ENCODE measurements at regions not wholly inside any gene's neighbourhood (a gene's known extent, or its start where the extent isn't known, plus 50 kb on each side); places are given as distances from the start of the nearest gene placed in this dataset.

- TF ChIP-seq CENPX (CRISPR knock-in tag; IDR thresholded peaks at IDR 0.05) (no peak), ZNF75D (CRISPR knock-in tag; IDR thresholded peaks at IDR 0.05; ENCODE audit: borderline replicate concordance) (no peak)
These were observed 443.4 kb downstream of the NYAP2 start (continued) for GRCh38 chr2:225842939-225843338.

- Histone ChIP-seq H3K4me1 (ENCODE audit: insufficient read depth, low read length) (no peaks in the 10 kb centered on the region), H3K9ac (ENCODE audit: insufficient read depth, low read depth, low read length) (no peak overlapping the region), H3K27ac (ENCODE audit: extremely low read length, insufficient read depth, low read length) (no peak overlapping the region), H3K4me2 (ENCODE audit: low read depth, low read length) (no peak overlapping the region), H3K9me3 (ENCODE audit: low read length) (no peaks in the 10 kb centered on the region), H3K4me3 (replicated peaks in 1 of 3; ENCODE audit: insufficient read depth in 1 of 3, low read depth in 2 of 3, low read length in 3 of 3) (no peak overlapping the region), H3K36me3 (replicated peaks in 1 of 2; ENCODE audit: control insufficient read depth in 1 of 2, insufficient read depth in 2 of 2, low read length in 2 of 2) (no peaks in the 10 kb centered on the region), H3K27me3 (ENCODE audit: control insufficient read depth in 1 of 2, insufficient read depth in 2 of 2, low read length in 2 of 2) (no peaks in the 10 kb centered on the region), H2AFZ (ENCODE audit: low read length) (no peak overlapping the region), H3K79me2 (ENCODE audit: insufficient read depth, low read length) (no peaks in the 10 kb centered on the region), H4K20me1 (ENCODE audit: insufficient read depth, low read length) (no peaks in the 10 kb centered on the region)
- DNase-seq (ENCODE audit: low spot score) = no peak
- BruUV-seq (replicated peaks) = no TSS peak
- in situ Hi-C loops (cut with HindIII; ENCODE audit: extremely low pct_ligation_motif_present, low pct_unique_long_range_greater_than_20kb) = no loop called here
- no peak for ATAC-seq
- no peak for FAIRE-seq
- WGBS (ENCODE audit: low lambda C conversion rate) = 6% methylated on average over 1 of the region's 1 CpG
- ChIA-PET CTCF (ENCODE audit: low intra/inter-chr PET ratio, low total read pairs) (no interaction called here), POLR2A (no interaction called here)
- intact Hi-C loops (cut with micrococcal nuclease; ENCODE audit: unreplicated experiment) = no loop called here
- TF ChIP-seq FOSL1 (CRISPR knock-in tag; IDR thresholded peaks at IDR 0.05; ENCODE audit: borderline replicate concordance) (no peak), HOXD1 (CRISPR knock-in tag; IDR thresholded peaks at IDR 0.05) (no peak), HNF1A (IDR thresholded peaks at IDR 0.05; ENCODE audit: low read depth) (no peak), HNF1A (CRISPR knock-in tag; IDR thresholded peaks at IDR 0.05; ENCODE audit: borderline replicate concordance) (no peak), IRF1 (CRISPR knock-in tag; IDR thresholded peaks at IDR 0.05; ENCODE audit: low read depth) (no peak), ZNF883 (CRISPR knock-in tag; IDR thresholded peaks at IDR 0.05; ENCODE audit: not compliant biosample characterization) (no peak), POLR2G (IDR thresholded peaks at IDR 0.05; ENCODE audit: low read depth, low read length) (no peak), GLI4 (CRISPR knock-in tag; IDR thresholded peaks at IDR 0.05; ENCODE audit: borderline replicate concordance) (no peak), IKZF5 (CRISPR knock-in tag; IDR thresholded peaks at IDR 0.05) (no peak), ZNF180 (CRISPR knock-in tag; IDR thresholded peaks at IDR 0.05; ENCODE audit: borderline replicate concordance, low read depth) (no peak), TFE3 (CRISPR knock-in tag; IDR thresholded peaks at IDR 0.05) (no peak)
These were observed 441.8 kb downstream of the NYAP2 start for GRCh38 chr2:225841314-225841713.
